22Rv1 (cell line): ENCODE measurements at regions not wholly inside any gene's neighbourhood (a gene's known extent, or its start where the extent isn't known, plus 50 kb on each side); places are given as distances from the start of the nearest gene placed in this dataset.

Source experiments
- CTCF ChIP-seq: fragments of 450-650 bp; IDR thresholded peaks from 2 replicates; pipeline ENCODE4 v1.5.1; 2017; ENCODE audit warnings: mild to moderate bottlenecking
- ZFX ChIP-seq: fragments of 450-650 bp; IDR thresholded peaks from 2 replicates; pipeline ENCODE4 v1.6.1; 2017; ENCODE audit warnings: antibody characterized with exemption, borderline replicate concordance

GRCh38 chr2:22491442-22491841 is 893.5 kb upstream of the KLHL29 start:
- no peak for TF ChIP-seq CTCF
- TF ChIP-seq ZFX, result no peak
